ENCODE measurements at regions not wholly inside any gene's neighbourhood (a gene's known extent, or its start where the extent isn't known, plus 50 kb on each side); places are given as distances from the start of the nearest gene placed in this dataset.
"Not testable (repeated sequence)": the region's sequence is repeated elsewhere in the genome, so short reads cannot be mapped to it uniquely, and the experiment has no call there.

DNA sequence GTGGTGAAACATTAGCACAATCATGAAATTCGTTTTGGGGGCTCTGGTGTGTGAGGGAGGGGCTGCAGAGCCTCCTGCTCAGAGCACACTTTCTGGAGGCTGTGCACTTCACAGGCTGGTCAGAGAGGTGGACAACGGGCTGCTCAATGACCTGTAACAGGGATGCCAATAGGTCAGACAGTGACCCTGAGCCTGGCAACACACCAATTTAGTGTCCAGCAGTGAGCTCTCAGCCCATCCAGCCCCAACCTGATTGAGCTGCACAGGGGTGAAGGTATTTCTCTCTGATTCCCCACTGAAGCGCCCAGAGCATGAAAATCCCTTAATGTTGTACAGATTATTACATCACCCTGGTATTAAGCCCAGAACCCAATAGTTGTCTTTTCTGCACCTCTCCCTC lies 191.3 kb upstream of the ZNF32 start:
- DNase-seq, result no peak

DNA sequence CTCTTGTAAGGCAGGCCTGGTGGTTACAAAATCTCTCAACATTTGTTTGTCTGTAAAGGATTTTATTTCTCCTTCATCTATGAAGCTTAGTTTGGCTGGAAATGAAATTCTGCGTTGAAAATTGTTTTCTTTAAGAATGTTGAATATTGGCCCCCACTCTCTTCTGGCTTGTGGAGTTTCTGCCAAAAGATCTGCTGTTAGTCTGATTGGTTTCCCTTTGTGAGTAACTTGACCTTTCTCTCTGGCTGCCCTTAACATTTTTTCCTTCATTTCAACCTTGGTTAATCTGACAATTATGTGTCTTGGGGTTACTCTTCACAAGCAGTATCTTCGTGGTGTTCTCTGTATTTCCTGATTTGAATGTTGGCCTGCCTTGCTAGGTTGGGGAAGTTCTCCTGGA lies 186.1 kb upstream of the ZNF32 start:
- not testable (repeated sequence) for DNase-seq

DNA sequence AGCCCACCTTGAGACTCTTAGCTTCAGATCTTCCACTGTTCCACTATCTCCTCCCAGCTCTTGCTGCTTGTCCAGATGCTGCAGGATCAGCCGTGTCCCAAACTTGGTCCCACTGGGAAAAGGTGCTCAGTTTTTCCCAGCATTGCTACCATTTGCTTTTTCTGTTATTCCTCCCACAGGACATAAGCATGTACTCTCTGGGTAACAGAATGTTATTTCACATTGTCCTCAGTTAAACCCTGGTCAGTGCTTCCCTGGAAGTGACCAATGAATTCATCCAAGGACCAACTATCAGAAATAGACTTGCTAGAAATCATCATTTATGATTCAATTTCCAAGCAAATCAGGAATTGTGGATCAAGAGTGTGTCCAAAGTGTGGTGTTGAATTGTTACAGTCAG lies 179.2 kb upstream of the ZNF32 start:
- no peak for DNase-seq

DNA sequence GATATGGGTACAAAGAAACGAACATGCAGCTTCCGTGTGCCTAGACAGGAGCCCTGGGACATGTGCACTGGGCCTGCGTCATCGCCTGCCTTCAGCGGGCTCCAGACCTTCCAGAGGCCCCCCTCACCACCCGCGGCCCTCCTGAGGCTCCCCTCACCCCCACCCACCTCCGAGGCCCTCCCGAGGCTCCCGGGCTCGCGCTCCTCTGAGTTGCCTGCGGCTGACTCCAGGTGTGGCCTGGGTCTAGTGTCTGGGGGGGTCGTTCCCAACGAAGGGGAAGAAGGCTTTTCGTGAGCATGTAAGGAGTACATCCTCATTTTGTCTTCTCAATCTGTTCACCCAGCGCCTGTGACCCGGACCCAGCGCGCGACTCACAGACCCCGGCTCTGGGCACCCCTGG lies 177.3 kb upstream of the ZNF32 start:
- DNase-seq, result no peak

DNA sequence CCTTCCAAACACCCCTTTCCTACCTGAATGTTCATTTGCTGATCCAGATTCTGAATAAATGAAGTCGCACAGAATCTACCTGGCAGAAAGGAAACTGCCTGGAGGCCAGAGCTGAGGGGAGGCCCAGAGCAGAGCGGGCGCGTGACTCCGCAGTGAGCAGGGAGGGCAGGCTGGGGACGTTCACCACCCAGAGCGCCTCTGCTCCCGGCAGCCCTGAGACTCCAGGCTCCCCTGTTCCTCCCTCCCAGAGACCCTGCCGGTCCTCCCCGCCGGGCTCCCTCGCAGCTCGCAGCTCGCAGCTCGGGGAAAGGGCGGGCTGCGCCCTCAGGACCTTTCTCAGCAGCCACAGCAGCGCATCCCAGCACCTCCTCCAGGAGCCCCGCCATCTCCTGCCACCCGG lies 176.7 kb upstream of the ZNF32 start:
- DNase-seq, result no peak

DNA sequence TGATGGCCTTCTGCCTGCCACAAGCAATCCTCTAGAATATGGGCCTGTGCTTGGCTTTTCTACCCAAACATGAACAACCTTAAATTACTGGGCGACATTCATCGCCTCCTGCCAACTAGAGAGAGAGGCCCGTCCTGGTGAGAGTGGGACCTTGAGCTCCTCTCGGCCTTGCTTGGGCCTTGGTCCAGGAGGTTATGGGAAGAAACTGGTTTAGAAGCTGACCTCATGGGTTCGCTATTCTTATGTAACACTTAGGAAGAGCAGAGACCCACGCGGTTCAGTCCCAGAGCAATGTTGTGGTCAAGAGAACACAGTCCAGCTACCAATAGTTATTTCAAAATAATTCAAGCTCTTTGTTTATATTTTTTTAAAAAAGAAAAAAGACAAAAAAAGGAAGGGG lies 176.3 kb upstream of the ZNF32 start:
- DNase-seq, result no peak

DNA sequence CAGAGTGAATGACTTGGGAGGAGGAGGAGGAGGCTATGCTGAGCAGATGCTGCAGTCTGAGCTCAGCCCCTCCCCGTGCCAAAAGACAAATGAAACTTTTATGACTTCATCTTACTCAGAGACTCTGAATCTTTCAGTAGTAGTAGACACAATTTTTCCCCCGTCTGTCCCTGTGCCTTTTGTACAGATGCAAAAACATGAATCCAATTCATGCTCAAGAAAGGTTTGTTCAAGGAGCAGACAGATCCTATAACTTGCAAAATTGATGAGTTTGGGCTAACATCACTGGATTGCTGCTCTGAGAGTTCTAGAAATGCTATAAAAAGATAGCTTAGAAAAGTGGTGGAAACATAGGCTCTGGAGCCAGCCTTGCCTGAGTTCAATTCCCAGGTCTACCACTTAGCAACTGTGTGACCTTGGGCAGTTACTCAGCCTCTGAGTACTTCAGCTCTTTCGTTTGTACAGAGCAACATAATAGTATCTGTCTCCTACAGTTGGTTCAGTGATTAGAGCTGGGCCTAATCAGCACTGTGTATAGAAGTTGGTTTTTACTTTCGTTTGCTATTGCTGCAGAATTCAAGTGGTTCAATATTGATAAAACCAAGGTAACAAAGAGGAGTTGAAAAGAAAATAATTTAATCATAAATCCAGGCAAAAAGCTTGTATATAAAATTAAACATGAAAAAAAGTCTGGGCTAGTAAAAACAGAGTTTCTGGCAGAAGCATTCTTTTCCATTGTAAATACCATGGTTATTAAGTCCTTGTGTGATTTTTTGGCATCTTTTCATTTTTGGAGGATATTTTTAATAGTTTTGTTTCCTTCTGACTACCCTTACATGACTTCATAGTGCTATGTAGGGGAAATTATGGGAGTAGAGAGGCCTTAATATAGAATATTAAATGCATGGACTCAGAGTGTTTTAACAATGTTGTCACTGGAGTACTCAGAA lies 174.2 kb upstream of the ZNF32 start:
- no peak for DNase-seq

DNA sequence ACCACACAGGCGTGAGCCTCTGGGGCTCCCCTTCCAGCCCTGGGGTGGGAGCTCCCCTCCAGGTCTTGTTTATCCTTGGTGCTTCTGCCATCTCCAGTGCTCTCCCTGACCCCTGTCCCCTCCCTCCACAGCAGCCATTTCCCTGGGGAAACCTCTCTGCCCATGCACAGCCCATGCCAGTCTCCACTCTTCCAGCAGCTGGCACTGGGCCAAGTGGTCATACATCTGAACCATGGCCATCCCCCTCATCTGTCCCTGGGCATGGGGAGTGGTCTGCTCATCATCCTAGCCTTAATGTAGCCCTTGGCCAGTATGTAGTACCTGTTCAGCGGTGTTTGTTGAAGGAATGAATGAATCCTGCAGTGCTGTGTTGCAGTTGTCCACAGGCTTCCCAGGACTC lies 172.4 kb upstream of the ZNF32 start:
- DNase-seq, result no peak

DNA sequence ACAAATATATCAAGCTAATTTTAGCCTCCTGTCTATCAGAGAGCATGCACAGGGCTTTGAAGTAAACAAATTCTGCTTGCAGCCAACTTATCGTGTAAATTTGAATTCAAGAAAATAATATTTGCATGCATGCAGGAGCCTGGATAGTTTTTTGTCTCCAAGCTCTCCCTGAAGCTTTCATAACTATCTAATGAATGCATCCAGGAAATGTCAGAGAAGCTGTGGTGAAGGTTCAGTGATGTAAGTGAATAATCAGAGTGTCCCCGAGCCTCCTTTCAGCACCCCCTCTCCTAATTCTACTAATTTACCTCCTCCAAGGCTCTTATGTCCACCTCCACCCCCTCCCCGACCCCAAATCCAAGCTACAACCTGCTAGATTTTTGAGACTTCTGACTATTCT lies 172.0 kb upstream of the ZNF32 start:
- DNase-seq, result no peak

DNA sequence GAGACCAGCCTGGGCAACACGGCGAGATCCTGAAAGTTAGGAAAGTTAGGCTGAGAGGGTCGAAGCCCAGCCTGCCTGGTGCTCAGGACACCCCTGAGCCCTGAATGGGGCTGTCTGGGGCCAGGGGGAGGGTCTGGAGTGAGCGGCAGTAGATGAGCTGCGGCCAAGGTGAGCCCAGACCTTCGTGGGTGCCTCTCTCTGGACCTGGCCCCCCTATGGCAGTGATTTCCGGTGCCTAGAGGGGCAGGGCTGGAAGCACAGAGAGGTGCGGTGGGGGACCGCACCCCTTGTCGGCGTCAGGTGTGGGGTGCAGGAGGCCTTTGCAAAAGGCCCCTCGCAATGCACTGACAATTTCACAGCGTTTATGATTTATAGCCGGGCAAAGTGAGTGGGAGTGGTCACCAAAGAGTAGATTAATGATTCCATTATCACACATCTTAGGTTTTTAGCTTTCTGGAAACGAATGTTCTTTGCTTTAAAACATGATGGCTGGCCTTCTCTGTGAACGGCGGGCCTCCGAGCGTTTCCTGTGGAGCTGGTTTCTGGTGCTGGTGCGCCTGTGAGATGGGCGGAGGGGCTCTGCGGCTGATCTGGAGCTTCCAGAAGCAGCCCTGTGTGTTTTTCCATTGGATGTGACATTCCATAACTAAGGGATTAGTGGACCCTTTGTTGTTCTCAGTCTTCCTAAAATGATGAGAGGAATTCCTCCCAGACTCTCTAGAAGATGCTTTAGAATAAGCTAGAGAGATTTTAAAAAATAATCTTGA lies 171.0 kb upstream of the ZNF32 start:
- DNase-seq, result no peak

DNA sequence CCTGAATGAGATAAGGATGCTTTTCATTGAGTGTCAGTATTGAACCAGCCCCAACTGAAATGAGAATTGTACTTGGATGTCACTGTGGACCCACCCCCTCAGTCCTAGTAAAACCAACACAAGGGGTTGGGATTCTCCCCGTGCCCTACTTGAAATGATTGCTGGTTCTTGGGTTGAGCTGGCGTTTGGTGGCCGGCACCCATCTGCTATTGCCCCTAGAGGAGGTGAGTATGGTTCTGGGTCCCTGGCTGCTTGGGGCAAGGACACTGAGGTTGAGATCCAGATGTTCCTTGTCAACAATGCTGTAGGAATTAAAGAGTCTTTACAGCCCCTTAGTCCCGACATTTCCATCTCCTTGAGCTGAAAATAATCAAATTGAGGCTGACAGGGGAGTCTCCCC lies 170.0 kb upstream of the ZNF32 start:
- no peak for DNase-seq

DNA sequence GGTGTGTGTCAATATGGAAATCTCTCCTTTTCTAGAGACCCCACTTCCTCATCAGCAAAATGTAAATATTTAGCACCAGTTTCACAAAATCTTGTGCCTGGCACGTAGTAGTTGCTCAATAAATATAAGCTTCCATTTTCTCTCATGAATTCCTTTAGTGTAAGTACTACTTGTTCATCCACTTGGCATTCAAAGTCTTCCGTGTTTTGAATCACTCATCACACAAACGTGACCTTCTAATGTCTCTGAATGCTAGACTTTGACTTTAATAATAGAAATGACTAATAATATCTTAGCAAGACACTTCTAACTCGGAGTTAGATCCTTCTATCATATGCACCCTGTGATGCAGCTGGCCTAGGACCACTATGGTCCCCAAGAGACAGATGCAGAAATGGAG lies 168.7 kb upstream of the ZNF32 start:
- DNase-seq, result no peak

DNA sequence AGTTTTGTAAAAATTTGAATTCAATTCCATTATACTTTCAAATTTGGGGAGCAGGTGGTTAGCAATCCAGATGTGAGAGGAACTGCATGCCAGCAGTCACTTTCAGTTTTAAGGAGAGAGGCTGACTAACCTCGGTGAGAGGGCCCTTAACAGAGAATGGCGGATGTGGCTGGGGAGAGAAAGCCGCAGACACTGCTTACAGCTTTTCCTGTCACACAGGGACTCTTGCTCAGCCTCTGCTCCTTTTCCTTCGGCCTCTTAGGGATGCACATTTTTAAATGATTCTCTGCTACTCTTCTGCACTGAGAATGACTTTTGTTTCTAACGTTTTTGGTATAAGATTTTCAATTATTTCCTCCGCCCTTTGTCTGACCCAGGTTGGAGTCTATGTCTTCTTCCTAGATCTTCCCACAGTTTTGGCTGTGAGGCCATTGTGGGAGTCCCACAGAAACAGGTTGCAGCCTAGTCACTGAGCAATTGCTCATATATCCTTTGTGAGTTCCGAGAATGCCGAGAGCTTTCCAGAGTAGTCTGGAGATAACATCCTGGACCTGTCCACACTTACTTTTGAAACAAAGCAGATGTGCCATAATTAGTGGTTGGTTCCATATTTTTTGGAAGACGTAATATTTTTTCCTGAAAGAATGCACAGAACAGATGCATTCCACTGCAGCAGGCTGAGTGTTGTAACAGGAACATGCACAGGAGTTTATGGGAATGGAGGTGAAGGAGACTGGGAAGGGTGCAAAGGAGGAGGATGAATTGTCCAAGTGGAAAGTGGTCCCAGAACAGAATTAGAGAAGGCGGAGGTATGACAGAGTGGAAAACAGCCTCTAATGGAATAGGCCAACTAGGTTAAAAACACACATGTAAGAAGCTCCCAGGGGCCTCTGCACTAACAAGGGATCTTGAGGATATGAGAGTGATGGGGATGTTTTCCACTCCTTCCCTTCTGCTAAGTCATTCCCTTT lies 168.0 kb upstream of the ZNF32 start:
- peak; percentile 73 for DNase-seq

DNA sequence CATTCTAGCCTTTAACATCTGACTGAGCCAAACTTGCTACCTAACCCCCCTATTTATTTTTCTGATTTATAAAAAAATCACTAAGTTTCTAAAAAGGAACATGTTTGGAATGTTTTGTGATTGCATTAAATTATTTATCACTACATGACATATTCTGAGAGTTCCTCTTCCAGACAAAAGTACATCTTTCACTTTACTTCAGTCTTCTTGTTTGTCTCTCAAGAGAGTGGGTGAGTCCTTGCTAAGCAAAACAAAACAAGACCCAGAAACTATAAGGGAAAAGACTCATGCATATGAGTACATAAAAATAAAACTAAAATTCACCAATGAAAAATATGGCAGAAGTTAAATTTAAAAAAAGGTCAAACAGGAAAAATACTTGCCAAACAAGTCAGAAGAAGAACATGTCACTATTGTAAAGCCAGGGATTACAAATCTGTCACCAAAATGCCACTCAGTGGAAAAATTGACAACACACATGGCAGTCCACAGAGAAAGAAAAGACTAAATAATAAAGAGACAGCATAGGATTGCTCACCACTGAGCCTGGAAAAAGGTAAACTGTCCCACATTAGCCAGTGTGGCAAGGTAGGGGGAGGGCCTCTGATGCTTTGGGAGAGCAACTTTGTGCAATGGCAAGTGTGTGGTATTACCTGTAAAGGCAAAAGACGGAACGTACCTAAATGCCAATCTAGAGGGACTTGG lies 166.7 kb upstream of the ZNF32 start:
- no peak for DNase-seq

DNA sequence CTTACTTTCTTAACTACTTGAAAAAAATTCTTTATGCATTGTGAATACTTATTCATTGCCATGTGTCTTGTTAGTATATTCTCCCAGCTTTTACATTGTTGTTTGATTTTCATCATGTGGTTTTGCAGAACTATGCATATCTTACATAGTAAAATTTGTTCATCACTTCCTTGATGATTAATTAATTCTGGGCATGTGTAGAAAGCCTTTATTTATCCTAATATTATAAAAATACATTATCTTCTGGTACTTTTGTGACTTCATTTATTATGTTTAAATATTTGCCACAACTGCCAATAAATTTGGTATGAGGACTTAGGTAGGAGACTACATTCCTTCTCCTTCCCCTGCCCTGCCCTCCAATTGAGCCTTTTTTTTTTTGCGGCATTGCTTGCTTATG lies 166.0 kb upstream of the ZNF32 start:
- DNase-seq, result no peak

DNA sequence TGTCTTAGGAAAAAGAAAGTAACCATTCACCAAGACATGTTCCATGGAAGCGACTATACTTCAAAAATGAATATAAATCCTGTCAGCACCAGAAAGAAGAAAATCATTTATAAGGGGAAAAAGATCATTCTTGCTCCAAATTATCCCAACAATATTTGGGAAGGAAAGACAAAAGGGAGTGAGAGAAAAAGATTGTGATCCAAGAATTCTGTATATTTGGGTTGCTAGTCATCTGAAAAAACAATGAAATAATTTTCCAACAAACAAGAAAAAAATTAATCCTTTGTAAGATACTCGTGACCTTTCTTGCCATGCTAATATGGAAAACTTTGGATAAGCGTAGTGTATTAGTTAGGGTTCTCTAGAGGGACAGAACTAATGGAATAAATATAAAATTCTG lies 163.2 kb upstream of the ZNF32 start:
- no peak for DNase-seq

DNA sequence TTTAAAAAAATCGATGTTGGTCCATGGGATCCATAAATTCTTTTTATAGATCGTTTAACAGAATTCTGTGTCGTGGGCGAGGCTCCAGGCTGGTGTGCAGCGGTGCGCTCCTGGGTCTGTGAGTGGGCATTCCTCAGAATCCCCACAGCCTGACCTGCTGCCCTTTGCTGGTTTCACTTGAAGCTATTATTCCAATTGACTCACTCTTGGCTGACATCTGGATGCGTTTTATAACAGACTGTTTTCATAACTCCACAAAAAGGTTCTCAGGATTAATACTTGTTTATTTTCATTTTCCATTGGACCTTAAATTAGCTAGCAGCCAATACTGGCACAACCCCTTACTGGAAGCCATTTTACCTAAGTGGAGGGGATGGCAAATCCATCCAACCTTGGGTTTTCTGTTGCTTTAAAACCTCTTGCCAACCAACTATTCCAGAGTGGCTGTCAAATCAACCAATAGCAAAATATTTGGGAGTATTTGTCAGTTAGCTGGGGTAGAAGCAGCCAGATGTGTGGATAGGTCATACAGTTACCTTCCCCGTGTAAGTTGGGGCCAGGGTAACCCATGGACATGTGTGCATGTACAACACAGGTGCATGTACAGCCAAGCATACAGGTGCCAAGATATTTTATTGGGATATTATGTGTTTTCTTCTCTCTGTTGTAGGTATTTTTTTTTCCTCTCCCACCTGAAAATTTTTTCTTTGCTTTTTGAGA lies 160.7 kb upstream of the ZNF32 start:
- DNase-seq, result no peak

DNA sequence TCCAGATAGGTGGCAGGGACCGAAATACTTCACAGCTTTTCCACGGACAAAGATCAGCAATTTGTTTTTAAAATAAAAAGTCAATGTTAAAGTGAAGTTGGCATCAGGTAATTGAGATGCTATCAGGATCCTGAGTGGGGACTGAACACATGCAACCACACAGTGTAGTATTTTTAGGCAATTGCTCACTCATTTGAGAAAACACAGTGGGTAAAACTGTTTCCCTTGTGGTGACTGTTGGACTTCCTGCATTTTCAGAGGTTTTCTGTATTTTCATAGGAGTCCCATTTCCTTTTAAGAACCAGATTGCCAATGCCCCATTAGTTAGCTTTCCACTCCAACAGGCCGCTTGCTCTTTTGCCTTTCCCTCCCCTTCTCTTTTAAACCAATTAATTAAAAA lies 159.5 kb upstream of the ZNF32 start:
- no peak for DNase-seq

DNA sequence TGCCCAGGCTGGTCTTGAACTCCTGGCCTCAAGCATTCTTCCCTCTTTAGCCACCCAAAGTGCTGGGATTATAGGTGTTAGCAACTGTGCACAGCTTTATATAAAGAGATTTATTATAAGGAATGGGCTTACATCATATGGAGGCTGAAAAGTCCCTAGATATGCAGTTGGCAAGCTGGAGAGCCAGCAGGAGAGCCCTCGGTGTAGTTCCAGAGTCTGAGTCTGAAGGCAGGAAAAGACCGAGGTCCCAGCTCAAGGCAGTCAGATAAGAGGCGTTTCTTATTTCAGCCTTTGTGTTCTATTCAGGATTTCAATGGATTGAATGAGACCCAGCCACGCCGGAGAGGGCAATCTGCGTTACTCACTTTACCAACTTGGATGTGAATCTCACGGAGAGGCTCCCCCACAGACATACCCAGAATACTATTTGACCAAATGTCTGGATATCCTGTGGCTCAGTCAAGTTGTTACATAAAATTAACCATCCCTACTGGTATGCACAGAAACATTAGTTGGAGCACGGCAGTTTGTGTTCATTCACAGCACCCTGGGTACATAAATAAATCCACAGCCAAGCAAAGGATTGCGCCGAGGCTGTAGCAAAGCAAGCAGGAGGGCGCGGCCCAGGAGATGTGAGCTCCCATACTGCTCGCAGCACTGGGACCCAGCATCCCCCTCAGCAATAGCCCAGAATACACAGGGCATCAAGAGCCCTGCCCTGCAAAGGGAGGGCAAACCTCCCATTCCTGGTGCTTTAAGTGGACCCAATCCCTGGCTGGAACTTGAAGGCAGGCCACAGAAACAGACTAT lies 158.4 kb upstream of the ZNF32 start:
- no peak for DNase-seq

DNA sequence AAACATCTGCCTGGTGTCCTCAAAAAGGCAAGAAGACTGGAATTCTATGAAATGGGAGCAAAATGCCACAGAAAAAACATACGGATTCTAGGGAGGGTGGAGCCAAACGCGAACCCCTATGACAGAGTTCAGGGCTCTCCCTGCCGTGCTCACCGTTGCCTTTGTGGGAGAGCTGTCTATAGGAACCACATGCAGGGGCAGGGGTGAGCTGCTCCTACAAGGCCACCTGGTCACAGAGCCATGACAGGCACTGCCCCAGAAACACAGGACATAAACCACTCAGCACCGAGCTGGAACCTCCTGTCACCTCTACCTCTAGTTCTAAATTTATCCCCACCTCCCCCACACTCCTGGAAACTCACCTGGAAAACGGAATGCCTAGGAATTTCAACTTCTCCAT lies 155.1 kb upstream of the ZNF32 start:
- DNase-seq, result no peak
